Left lung (tissue), 4 donors: ENCODE measurements at regions not wholly inside any gene's neighbourhood (a gene's known extent, or its start where the extent isn't known, plus 50 kb on each side); places are given as distances from the start of the nearest gene placed in this dataset.

Experiments
- ATAC-seq: fragments of 200-7000 bp; cut with Tn5 transposase; one replicate; pipeline ENCODE4 v1.9.1; 2020; ENCODE audit warnings: moderate library complexity
- DNase-seq, 4 donors: peaks; one replicate each; pipeline ENCODE4 v3.0.0-alpha.2; 2013 to 2020
- H3K27ac ChIP-seq, 2 donors: fragments of 200-600 bp; sonication (generic) in 1 of 2; one replicate each; pipeline versions ENCODE4 v1.5.0 to v1.8.0; 2020 to 2021
- H3K27me3 ChIP-seq, 2 donors: fragments of 200-600 bp; sonication (generic) in 1 of 2; one replicate each; pipeline versions ENCODE4 v1.5.0 to v1.8.0; 2020 to 2021
- H3K36me3 ChIP-seq, 2 donors: fragments of 200-600 bp; sonication (generic) in 1 of 2; one replicate each; pipeline versions ENCODE4 v1.5.0 to v1.8.0; 2020 to 2021
- H3K4me1 ChIP-seq, 2 donors: fragments of 200-600 bp; one replicate each; pipeline ENCODE4 v1.8.0; 2021
- H3K4me3 ChIP-seq, 2 donors: fragments of 200-600 bp; sonication (generic) in 1 of 2; one replicate each; pipeline versions ENCODE4 v1.5.0 to v1.8.0; 2020 to 2021; ENCODE audit warnings: mild to moderate bottlenecking in 1 of 2
- H3K9me3 ChIP-seq, 2 donors: fragments of 200-600 bp; sonication (generic) in 1 of 2; one replicate each; pipeline versions ENCODE4 v1.5.0 to v1.8.0; 2020 to 2021
- CTCF ChIP-seq, 2 donors: fragments of 200-600 bp; sonication (generic) in 1 of 2; IDR thresholded peaks; one replicate each; pipeline versions ENCODE4 v1.5.0 to v1.8.0; 2021; ENCODE audit warnings: antibody characterized with exemption in 2 of 2
- intact Hi-C, 2 donors: fragments of 100-400 bp; cut with DNase I; formaldehyde crosslinking; loops; one replicate each; pipeline versions ENCODE4 v1.11.2 to v1.14.2; 2022
- donor health status: DM: no; HTN: yes; CAD: no.
- donor health status: DM: no; HTN: no; CAD: no.

DNA sequence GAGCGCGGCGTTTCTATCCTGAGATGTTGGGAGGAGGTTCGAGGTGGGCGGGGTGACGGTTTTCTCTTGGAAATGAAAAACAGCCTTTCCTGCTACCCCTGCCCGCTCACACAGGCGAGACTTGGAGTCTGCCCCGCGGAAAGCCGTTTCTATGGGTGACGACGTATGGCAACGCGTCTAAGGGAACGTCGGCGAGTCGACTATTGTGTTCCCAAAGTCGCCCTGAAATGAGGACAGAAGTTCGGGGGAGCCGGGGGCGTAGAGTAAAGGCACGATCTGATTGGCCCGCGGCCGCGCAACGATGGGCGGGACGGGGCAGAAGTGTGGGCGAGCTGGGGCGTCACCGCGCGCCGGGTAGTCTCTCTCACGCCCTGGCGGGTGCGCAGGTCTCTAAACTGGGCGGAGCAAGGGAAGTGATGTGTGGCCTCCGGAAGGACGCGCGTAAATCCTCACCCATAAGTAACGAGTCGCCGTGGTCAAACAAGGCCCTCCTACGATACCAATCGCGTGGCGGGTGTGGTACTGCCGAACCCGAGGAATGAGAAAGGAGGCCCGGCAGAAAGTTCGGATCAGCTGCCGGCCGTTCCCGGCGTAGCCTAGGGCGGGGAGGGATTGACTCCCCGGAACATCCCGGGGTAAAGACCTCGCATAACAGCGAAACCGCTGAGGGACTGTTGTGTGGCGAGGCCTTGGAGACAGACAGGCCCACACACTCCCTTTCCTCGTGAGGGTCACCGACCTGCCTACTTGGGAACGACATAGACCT is 89.6 kb downstream of the FAM161A start:
- Histone ChIP-seq H3K27me3 (no peaks in the 10 kb centered on the region), H3K36me3 (no peaks in the 10 kb centered on the region), H3K4me3 (peak overlapping the region; percentile 49 to 53), H3K27ac (peak overlapping the region; percentile 93 to 98), H3K4me1 (peaks cover 0 to 5% of the 10 kb centered on the region in 2 donors), H3K9me3 (peaks cover 0 to 10% of the 10 kb centered on the region in 2 donors)
- intact Hi-C loops, result no loop called here
- DNase-seq, result peak; percentile 96 to 99 (median 97)
- peak; percentile 100 for ATAC-seq
- no peak for TF ChIP-seq CTCF (IDR thresholded peaks at IDR 0.05)

DNA sequence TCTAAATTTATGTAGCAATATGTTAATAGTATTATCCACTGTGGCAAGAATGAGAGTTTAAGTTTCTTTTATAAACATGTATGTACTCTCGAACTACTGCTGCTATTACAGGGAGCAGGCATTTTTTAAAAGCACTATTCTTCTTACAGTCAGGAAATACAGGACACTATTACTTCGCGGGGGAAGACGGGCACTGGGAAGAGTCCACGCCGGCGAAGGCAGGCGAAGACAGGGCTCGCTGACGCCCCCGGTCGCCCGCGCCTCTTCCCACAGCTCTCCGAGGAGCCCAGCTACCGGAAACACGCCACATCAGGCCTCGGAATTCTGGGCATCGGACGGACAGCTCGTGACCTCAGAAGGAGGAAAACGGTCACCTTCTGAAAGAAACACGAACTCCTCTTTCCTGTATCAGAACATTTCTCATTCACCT is 90.2 kb downstream of the FAM161A start:
- DNase-seq (peak in 3 of 4 donors; percentile 88 to 90 (median 89)), ATAC-seq (peak; percentile 85)
- peak overlapping the region; percentile 49 to 53 for H3K4me3 ChIP-seq
- H3K27me3 ChIP-seq, result no peaks in the 10 kb centered on the region
- H3K27ac ChIP-seq, result peak overlapping the region; percentile 93 to 98
- no peaks in the 10 kb centered on the region for H3K36me3 ChIP-seq
- intact Hi-C loops, result no loop called here
- H3K9me3 ChIP-seq, result peaks cover 0 to 10% of the 10 kb centered on the region in 2 donors
- no peak for TF ChIP-seq CTCF (IDR thresholded peaks at IDR 0.05)
- H3K4me1 ChIP-seq, result peaks cover 0 to 5% of the 10 kb centered on the region in 2 donors

GRCh38 chr2:61762292-61762691 is 91.6 kb downstream of the FAM161A start:
- Histone ChIP-seq H3K27me3 (no peaks in the 10 kb centered on the region), H3K4me1 (peaks cover 0 to 5% of the 10 kb centered on the region in 2 donors), H3K4me3 (no peak overlapping the region), H3K36me3 (no peaks in the 10 kb centered on the region), H3K27ac (no peak overlapping the region), H3K9me3 (peaks cover 0 to 10% of the 10 kb centered on the region in 2 donors)
- no peak for TF ChIP-seq CTCF (IDR thresholded peaks at IDR 0.05)
- intact Hi-C loops, result no loop called here
- DNase-seq (no peak), ATAC-seq (no peak)

DNA sequence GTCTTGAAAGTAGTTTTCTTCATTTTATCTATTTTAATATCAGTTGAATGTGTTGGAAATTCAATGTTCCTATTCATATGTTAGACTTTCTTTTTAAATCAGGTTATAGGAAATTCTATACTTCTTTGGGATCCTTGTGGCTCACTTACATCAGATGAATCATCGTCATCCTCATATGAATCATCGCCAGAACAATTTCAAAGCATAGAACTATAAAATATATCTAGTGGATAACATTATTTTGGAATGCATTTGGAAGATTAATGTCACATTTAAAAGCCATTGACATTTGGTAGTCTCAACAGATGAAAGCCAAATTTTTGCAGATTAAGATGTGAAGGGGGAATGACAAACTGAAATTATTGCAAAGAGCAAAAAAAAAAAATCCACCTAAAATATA is 94.1 kb downstream of the FAM161A start:
- Histone ChIP-seq H3K4me3 (no peak overlapping the region), H3K4me1 (peaks cover 0 to 5% of the 10 kb centered on the region in 2 donors), H3K27me3 (no peaks in the 10 kb centered on the region), H3K27ac (peak overlapping the region in 1 of 2 donors; percentile 3), H3K36me3 (no peaks in the 10 kb centered on the region), H3K9me3 (peaks cover 0 to 3% of the 10 kb centered on the region in 2 donors)
- TF ChIP-seq CTCF (IDR thresholded peaks at IDR 0.05), result no peak
- DNase-seq (no peak), ATAC-seq (no peak)
- intact Hi-C loops, result no loop called here

- no peak overlapping the region for H3K4me3 ChIP-seq
- no peak for DNase-seq
- H3K9me3 ChIP-seq, result peaks cover 0 to 4% of the 10 kb centered on the region in 2 donors
- TF ChIP-seq CTCF (IDR thresholded peaks at IDR 0.05), result no peak
- ATAC-seq, result peak; percentile 26
- H3K4me1 ChIP-seq, result peaks cover 0 to 5% of the 10 kb centered on the region in 2 donors
- intact Hi-C loops, result no loop called here
- no peaks in the 10 kb centered on the region for H3K36me3 ChIP-seq
- H3K27me3 ChIP-seq, result no peaks in the 10 kb centered on the region
- peak overlapping the region in 1 of 2 donors; percentile 3 for H3K27ac ChIP-seq
These were observed 94.9 kb downstream of the FAM161A start for GRCh38 chr2:61759005-61759404.
